Pancreas (tissue), 10 donors: ENCODE measurements at regions not wholly inside any gene's neighbourhood (a gene's known extent, or its start where the extent isn't known, plus 50 kb on each side); places are given as distances from the start of the nearest gene placed in this dataset.
A peak's percentile ranks its signal among the peaks of the same experiment; 100 is the strongest.

Source experiments
- ATAC-seq, 4 donors: fragments of 200-7000 bp; cut with Tn5 transposase; one replicate each; pipeline versions ENCODE4 v1.8.0 to v1.9.1; 2020; ENCODE audit warnings: mild to moderate bottlenecking in 4 of 4, moderate library complexity in 4 of 4
- DNase-seq, 6 donors: peaks; one replicate each; pipeline ENCODE4 v3.0.0-alpha.2; 2020
- FAIRE-seq: peaks from 2 replicates; lab custom pipeline; 2012; peaks lifted over from hg19 to GRCh38; lab: Jason Lieb, UNC
- H3K27ac ChIP-seq, 4 donors: fragments of 200-600 bp; sonication (generic); 1 replicate in 3 of 4; 2 replicates in 1 of 4; pipeline versions ENCODE4 v1.5.0 to v1.8.0; 2020
- H3K27me3 ChIP-seq, 4 donors: fragments of 200-600 bp; one replicate each; pipeline ENCODE4 v1.8.0; 2021
- H3K36me3 ChIP-seq, 3 donors: fragments of 200-600 bp; sonication (generic) in 1 of 3; one replicate each; pipeline versions ENCODE4 v1.5.0 to v1.8.0; 2020 to 2021
- H3K4me1 ChIP-seq, 3 donors: fragments of 200-600 bp; one replicate each; pipeline ENCODE4 v1.8.0; 2021
- H3K4me3 ChIP-seq, 4 donors: fragments of 200-600 bp; sonication (generic) in 2 of 4; one replicate each; pipeline versions ENCODE4 v1.5.0 to v1.8.0; 2020 to 2021
- H3K9me3 ChIP-seq, 4 donors: fragments of 200-600 bp; one replicate each; pipeline ENCODE4 v1.8.0; 2021
- WGBS, 2 donors: extraction: QIAGEN DNeasy Blood & Tissue Kit; methylation state at CpG; one replicate each; pipeline ENCODE4 v1.1.7; 2013; 5-methylcytosine and 5-hydroxymethylcytosine counted together
- intact Hi-C, 3 donors: fragments of 100-400 bp; cut with DNase I; formaldehyde crosslinking; loops; one replicate each; pipeline versions ENCODE4 v1.11.1 to v1.14.2; 2022
- TF ChIP-seq, protein P1 (sequence below), 4 donors: fragments of 200-600 bp; sonication (generic) in 3 of 4; IDR thresholded peaks; one replicate each; pipeline versions ENCODE4 v1.5.0 to v1.8.0; 2021; ENCODE audit warnings: antibody characterized with exemption in 4 of 4
- donor health status: healthy with polysubstance abuse.
- donor health status: DM: no; HTN: no; CAD: no; lungs with moderate emphysema.
- donor health status: DM: no; HTN: no; CAD: no.
- donor health status: control.
- donor health status: control.
- donor health status: Bipolar disorder and iron deficiency.
- donor health status: DM: yes; HTN: yes; CAD: no.
- donor health status: DM: no; HTN: no; CAD: no.
- donor health status: DM: no; HTN: no; CAD: no.
- donor health status: DM: yes; HTN: yes; CAD: no.

GRCh38 chr6:113110211-113110610 lies 746.9 kb upstream of the MARCKS start:
- ATAC-seq (no peak), DNase-seq (no peak), FAIRE-seq (no peak)
- Histone ChIP-seq H3K9me3 (no peaks in the 10 kb centered on the region), H3K36me3 (no peaks in the 10 kb centered on the region), H3K27me3 (no peaks in the 10 kb centered on the region), H3K4me3 (no peak overlapping the region), H3K4me1 (no peaks in the 10 kb centered on the region), H3K27ac (no peak overlapping the region)
- intact Hi-C loops, result no loop called here
- 84 to 94% methylated on average over 1 of the region's 1 CpG for WGBS, 2 donors
- TF ChIP-seq, protein P1, sequence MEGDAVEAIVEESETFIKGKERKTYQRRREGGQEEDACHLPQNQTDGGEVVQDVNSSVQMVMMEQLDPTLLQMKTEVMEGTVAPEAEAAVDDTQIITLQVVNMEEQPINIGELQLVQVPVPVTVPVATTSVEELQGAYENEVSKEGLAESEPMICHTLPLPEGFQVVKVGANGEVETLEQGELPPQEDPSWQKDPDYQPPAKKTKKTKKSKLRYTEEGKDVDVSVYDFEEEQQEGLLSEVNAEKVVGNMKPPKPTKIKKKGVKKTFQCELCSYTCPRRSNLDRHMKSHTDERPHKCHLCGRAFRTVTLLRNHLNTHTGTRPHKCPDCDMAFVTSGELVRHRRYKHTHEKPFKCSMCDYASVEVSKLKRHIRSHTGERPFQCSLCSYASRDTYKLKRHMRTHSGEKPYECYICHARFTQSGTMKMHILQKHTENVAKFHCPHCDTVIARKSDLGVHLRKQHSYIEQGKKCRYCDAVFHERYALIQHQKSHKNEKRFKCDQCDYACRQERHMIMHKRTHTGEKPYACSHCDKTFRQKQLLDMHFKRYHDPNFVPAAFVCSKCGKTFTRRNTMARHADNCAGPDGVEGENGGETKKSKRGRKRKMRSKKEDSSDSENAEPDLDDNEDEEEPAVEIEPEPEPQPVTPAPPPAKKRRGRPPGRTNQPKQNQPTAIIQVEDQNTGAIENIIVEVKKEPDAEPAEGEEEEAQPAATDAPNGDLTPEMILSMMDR (IDR thresholded peaks at IDR 0.05), result no peak

GRCh38 chr6:113111550-113111949 lies 745.6 kb upstream of the MARCKS start:
- Histone ChIP-seq H3K4me1 (no peaks in the 10 kb centered on the region), H3K4me3 (no peak overlapping the region), H3K9me3 (no peaks in the 10 kb centered on the region), H3K27ac (no peak overlapping the region), H3K27me3 (no peaks in the 10 kb centered on the region), H3K36me3 (no peaks in the 10 kb centered on the region)
- ATAC-seq (no peak), DNase-seq (no peak), FAIRE-seq (no peak)
- TF ChIP-seq, protein P1 (IDR thresholded peaks at IDR 0.05), result no peak
- intact Hi-C loops, result no loop called here
- WGBS, 2 donors, result 90 to 97% methylated on average over 2 of the region's 2 CpGs

- Histone ChIP-seq H3K27me3 (no peaks in the 10 kb centered on the region), H3K4me1 (no peaks in the 10 kb centered on the region), H3K9me3 (no peaks in the 10 kb centered on the region), H3K4me3 (no peak overlapping the region), H3K27ac (no peak overlapping the region), H3K36me3 (no peaks in the 10 kb centered on the region)
- intact Hi-C loops, result no loop called here
- 32 to 38% methylated on average over 2 of the region's 2 CpGs for WGBS, 2 donors
- no peak for DNase-seq
- no peak for ATAC-seq
- TF ChIP-seq, protein P1 (IDR thresholded peaks at IDR 0.05), result no peak
- FAIRE-seq, result no peak
Observed at GRCh38 chr6:113112086-113112485, 745.1 kb upstream of the MARCKS start.

DNA sequence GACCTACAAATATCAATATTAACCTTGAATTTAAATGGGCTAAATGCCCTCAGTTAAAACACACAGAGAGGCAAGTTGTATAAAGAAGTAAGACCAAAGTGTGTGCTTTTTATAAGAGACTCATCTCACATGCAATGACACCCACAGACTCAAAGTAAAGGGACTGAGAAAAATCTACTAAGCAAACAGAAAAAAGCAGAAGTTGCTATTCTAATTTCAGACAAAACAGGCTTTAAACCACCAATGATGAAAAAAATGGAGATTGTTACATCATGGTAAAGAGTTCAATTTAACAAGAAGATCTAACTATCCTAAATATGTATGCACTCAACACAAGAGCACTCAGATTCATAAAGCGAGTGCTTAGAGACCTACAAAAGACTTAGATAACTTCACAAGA lies 741.9 kb upstream of the MARCKS start:
- Histone ChIP-seq H3K27me3 (no peaks in the 10 kb centered on the region), H3K4me1 (no peaks in the 10 kb centered on the region), H3K9me3 (no peaks in the 10 kb centered on the region), H3K27ac (no peak overlapping the region), H3K4me3 (no peak overlapping the region), H3K36me3 (no peaks in the 10 kb centered on the region)
- intact Hi-C loops, result no loop called here
- TF ChIP-seq, protein P1 (IDR thresholded peaks at IDR 0.05), result no peak
- FAIRE-seq (no peak), DNase-seq (no peak), ATAC-seq (no peak)
- 86 to 87% methylated on average over 1 of the region's 1 CpG for WGBS, 2 donors

- TF ChIP-seq, protein P1 (IDR thresholded peaks at IDR 0.05), result no peak
- Histone ChIP-seq H3K36me3 (no peaks in the 10 kb centered on the region), H3K4me1 (no peaks in the 10 kb centered on the region), H3K4me3 (no peak overlapping the region), H3K27me3 (no peaks in the 10 kb centered on the region), H3K27ac (no peak overlapping the region), H3K9me3 (no peaks in the 10 kb centered on the region)
- FAIRE-seq (no peak), DNase-seq (no peak), ATAC-seq (peak in 2 of 4 donors; percentile 49 to 50)
- intact Hi-C loops, result no loop called here
- WGBS, 2 donors, result 73 to 79% methylated on average over 2 of the region's 2 CpGs
Observed at GRCh38 chr6:113120224-113120581, 736.9 kb upstream of the MARCKS start.
